ENCODE measurements at regions not wholly inside any gene's neighbourhood (a gene's known extent, or its start where the extent isn't known, plus 50 kb on each side); places are given as distances from the start of the nearest gene placed in this dataset.
"Not testable (repeated sequence)": the region's sequence is repeated elsewhere in the genome, so short reads cannot be mapped to it uniquely, and the experiment has no call there.

DNA sequence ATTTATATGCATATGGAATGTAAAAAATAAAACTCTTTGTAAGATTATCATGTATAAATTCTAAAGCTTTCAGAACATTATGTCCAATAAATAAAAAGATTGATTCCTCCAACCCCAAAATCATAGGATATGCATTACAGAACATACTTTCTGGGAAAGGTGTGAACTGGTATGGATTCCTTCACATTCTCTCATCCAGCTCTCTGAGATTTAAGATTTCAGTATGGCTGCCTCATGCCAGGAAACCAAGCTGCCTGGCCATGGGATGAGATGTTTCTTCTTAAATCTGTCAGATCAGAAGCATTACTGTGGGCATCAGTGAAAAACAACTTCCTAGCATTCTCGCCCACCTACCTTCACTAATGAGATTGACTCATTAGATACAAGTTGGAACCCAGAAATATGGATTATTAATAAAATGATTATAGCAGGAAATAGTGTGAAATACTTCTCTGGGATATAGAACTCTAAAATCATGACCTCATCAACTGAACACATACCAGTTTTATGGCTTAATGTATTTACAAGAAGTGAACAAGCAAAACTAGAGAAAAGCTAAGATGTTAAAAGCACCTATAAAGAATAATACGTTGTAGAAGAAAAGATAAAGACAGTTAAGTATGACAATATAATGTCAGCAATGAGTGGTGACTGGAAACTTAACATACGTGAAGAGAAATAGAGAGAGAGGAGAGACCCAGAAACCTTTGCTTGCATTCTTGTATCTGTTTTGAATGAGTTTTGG is 171.6 kb upstream of the PHACTR1 start:
- Histone ChIP-seq H3K27me3 (ENCODE audit: insufficient read depth, low read length) (no peaks in the 10 kb centered on the region), H3K4me1 (ENCODE audit: insufficient read depth, low read length) (no peaks in the 10 kb centered on the region), H3K4me3 (ENCODE audit: low read length) (no peak overlapping the region), H3K9me3 (ENCODE audit: low read depth, low read length) (no peaks in the 10 kb centered on the region)

DNA sequence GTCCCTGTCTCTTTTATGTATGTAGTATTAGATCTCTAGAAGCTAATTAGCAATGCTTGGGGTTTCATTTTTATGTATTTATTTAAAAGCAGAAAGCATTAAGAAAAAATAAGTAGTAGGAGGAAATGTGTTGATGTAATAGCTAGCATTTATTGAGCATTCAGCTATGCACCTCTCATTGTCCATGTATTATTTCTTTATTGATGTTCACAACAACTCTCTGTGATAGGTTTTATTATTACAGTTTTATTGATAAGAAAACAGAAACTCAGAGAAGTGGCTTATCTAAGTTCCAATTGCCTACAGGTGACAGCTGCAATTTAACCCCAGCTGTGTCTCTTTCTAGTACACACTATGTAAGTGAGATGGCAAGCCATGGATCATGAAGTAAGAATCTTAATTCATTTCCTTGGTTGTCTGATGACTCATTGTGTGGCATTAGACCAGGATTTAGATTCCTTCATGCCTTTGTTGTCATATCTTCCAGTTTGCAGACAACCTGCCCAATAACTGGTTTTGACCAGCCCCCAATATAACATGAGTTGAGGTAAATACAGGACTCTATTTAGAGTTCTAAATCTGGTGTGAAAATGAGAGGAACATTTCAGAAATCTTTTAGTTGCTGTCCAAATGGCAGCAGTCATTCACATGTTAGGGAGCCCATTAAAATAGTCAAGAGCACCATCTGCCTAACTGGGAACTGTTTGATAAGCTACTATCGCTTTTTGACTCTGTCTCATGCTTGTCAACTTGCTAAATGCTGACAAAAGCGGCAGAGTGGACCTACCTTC is 170.8 kb upstream of the PHACTR1 start:
- no peaks in the 10 kb centered on the region for H3K4me1 ChIP-seq (ENCODE audit: insufficient read depth, low read length)
- H3K9me3 ChIP-seq (ENCODE audit: low read depth, low read length), result no peaks in the 10 kb centered on the region
- H3K27me3 ChIP-seq (ENCODE audit: insufficient read depth, low read length), result no peaks in the 10 kb centered on the region
- no peak overlapping the region for H3K4me3 ChIP-seq (ENCODE audit: low read length)

DNA sequence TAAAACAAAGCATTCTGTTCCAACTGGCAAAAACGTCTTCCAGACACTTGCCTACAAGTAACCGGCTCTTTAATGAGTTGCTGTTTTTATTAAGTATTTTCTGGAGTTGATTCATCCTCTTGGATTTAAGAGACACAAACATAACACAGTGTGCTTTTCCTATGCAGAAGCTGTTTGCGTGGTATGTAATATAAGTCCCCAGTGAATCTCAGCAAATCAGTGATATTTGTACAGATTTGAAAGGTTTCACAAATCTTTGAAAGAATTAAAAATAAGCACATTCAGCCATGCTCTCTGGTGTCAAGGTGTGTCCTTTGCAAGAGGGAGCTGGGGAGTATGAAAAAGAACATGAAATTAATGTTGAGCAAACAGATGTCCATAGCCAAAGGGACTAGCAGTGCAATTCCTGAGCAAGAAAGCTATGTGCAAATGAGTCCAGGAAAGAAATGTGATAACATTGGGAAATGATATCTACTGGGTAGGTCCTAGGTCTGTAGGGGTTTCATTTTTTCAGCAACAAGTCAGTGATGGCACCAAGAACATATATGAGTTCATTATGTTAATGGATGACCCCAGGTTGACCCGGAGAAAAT is 170.1 kb upstream of the PHACTR1 start:
- Histone ChIP-seq H3K9me3 (ENCODE audit: low read depth, low read length) (no peaks in the 10 kb centered on the region), H3K27me3 (ENCODE audit: insufficient read depth, low read length) (no peaks in the 10 kb centered on the region), H3K4me3 (ENCODE audit: low read length) (no peak overlapping the region), H3K4me1 (ENCODE audit: insufficient read depth, low read length) (no peaks in the 10 kb centered on the region)

DNA sequence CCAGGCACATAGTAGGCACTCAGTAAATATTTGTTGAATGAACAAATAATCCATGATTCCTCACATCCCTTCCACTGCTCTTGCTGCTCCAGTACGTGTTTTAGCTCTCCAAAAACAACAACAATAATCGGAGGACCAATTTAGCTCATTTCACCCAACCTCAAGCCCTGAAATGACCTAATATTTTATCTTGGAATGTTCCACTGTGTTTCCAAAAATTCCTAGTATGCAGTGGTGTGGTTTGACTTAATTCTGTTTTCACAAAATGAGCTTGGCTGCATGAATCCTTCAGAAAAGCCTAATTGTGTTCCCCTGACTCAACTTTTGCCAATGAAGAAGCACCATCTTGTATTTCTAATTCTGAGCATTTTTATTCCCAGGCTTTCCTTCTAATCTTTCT is 168.0 kb upstream of the PHACTR1 start:
- no peaks in the 10 kb centered on the region for H3K27me3 ChIP-seq (ENCODE audit: insufficient read depth, low read length)
- H3K4me3 ChIP-seq (ENCODE audit: low read length), result no peak overlapping the region
- H3K4me1 ChIP-seq (ENCODE audit: insufficient read depth, low read length), result no peaks in the 10 kb centered on the region
- no peaks in the 10 kb centered on the region for H3K9me3 ChIP-seq (ENCODE audit: low read depth, low read length)

DNA sequence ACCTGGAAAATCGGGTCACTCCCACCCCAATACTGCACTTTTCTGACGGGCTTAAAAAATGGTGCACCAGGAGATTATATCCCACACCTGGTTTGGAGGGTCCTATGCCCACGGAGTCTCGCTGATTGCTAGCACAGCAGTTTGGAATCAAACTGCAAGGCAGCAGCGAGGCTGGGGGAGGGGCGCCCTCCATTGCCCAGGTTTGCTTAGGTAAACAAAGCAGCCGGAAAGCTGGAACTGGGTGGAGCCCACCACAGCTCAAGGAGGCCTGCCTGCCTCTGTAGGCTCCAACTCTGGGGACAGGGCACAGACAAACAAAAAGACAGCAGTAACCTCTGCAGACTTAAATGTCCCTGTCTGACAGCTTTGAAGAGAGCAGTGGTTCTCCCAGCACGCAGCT is 167.1 kb upstream of the PHACTR1 start:
- not testable (repeated sequence) for H3K27me3 ChIP-seq (ENCODE audit: insufficient read depth, low read length); H3K4me3 ChIP-seq (ENCODE audit: low read length); H3K9me3 ChIP-seq (ENCODE audit: low read depth, low read length); H3K4me1 ChIP-seq (ENCODE audit: insufficient read depth, low read length)

DNA sequence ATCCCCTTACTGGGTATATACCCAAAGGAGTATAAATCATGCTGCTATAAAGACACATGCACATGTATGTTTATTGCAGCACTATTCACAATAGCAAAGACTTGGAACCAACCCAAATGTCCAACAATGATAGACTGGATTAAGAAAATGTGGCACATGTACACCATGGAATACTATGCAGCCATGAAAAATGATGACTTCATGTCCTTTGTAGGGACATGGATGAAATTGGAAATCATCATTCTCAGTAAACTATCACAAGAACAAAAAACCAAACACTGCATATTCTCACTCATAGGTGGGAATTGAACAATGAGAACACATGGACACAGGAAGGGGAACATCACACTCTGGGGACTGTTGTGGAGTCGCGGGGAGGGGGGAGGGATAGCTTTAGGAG is 161.7 kb upstream of the PHACTR1 start:
- not testable (repeated sequence) for H3K27me3 ChIP-seq (ENCODE audit: insufficient read depth, low read length); H3K4me1 ChIP-seq (ENCODE audit: insufficient read depth, low read length); H3K4me3 ChIP-seq (ENCODE audit: low read length); H3K9me3 ChIP-seq (ENCODE audit: low read depth, low read length)

DNA sequence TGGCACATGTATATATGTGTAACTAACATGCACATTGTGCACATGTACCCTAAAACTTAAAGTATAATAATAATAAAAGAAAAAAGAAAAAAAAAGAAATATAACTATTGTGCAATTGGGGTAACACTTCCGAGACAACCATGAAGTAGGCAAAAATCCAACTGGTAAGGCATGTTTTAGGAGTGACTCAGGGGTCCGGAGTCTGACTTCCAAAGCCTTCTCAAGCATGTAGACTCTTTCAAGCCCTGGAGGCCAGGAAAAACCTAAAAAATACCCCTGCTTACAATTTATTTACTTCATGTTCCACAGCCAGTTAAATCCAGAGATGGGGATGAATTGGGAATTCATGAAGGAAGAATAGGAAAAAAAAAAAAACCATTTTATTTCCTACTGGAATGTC is 161.3 kb upstream of the PHACTR1 start:
- Histone ChIP-seq H3K4me1 (ENCODE audit: insufficient read depth, low read length) (no peaks in the 10 kb centered on the region), H3K9me3 (ENCODE audit: low read depth, low read length) (no peaks in the 10 kb centered on the region), H3K4me3 (ENCODE audit: low read length) (no peak overlapping the region), H3K27me3 (ENCODE audit: insufficient read depth, low read length) (no peaks in the 10 kb centered on the region)

DNA sequence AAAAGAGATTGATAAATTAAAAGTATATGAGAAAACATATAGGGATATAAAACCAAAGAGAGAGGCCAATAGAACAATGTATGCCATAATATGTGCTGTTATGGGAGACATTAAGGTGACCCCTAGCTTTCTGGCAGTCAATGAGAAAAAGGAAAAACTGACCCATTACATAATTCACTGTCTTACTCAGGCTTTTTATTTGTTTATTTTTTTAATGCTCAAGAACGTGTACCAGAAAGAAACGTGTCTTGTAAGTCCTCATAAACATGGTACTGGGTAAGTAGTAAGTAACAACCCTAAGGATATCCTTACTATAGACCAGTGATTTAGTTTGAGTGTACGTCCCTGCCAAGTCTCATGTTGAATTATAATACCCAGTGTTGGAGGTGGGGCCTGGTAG is 160.8 kb upstream of the PHACTR1 start:
- no peaks in the 10 kb centered on the region for H3K27me3 ChIP-seq (ENCODE audit: insufficient read depth, low read length)
- H3K4me3 ChIP-seq (ENCODE audit: low read length), result no peak overlapping the region
- H3K9me3 ChIP-seq (ENCODE audit: low read depth, low read length), result no peaks in the 10 kb centered on the region

DNA sequence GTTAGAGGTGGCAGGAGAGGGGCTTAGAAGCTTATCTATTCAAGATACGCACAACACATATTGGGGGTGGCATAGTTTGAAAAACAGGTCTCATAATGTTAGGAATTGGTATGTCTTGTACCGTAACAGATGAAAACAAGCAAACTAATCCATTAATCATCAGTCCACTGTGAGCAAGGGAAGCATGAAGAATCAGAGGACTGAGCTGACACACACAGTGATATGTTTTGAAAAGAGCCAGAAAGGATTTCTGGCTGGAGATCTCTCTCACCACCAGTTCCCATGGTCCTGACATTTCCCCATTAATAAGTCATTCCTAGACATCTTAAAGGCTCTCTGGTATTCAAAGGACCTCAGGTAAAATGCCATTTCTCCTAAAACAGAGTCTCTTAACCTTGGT is 158.8 kb upstream of the PHACTR1 start:
- Histone ChIP-seq H3K9me3 (ENCODE audit: low read depth, low read length) (no peaks in the 10 kb centered on the region), H3K4me3 (ENCODE audit: low read length) (no peak overlapping the region), H3K27me3 (ENCODE audit: insufficient read depth, low read length) (no peaks in the 10 kb centered on the region), H3K4me1 (ENCODE audit: insufficient read depth, low read length) (no peaks in the 10 kb centered on the region)

More for the DNA sequence above, 160.8 kb upstream of the PHACTR1 start:
- H3K4me1 ChIP-seq (ENCODE audit: insufficient read depth, low read length), result no peaks in the 10 kb centered on the region

DNA sequence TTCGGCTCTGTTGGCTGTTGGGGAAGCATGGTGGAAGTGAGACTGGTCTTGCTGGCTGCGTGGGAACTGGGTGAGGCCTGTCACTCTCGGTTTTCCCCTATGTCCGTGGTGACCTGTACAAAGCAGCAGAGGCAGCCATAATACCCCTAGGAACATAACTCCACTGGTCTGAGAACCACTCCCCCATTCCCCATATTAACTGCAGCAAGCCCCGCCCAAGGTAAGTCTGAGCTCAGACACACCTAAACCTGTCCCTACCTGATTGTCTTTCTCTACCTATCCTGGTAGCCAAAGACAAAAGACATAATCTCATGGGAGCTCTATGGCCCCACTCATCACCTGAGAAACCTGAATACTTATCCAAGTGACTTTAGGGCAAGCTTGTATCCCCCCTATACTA is 156.3 kb upstream of the PHACTR1 start:
- Histone ChIP-seq H3K9me3 (ENCODE audit: low read depth, low read length) (no peaks in the 10 kb centered on the region), H3K27me3 (ENCODE audit: insufficient read depth, low read length) (no peaks in the 10 kb centered on the region), H3K4me3 (ENCODE audit: low read length) (no peak overlapping the region), H3K4me1 (ENCODE audit: insufficient read depth, low read length) (no peaks in the 10 kb centered on the region)

DNA sequence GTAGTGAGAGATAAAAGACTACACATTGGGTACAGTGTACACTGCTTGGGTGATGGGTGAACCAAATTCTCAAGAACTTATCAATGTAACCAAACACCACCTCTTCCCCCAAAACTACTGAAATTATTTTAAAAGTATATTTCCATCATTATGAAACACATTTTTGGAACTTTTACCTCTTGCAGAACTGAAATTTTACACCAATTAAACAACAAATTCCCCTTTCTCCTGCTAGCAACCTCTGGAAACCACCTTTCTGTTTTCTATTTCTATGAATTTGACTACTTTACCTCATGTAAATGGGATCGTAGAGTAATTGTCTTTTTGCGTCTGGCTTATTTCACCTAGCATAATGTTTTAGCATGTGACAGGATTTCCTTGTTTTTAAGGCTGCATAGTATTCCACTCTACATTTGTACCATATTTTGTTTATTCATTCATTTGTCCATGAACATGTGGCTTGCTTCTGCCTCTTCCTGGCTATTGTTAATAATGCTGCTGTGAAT is 149.9 kb upstream of the PHACTR1 start:
- Histone ChIP-seq H3K4me1 (ENCODE audit: insufficient read depth, low read length) (no peaks in the 10 kb centered on the region), H3K4me3 (ENCODE audit: low read length) (no peak overlapping the region), H3K9me3 (ENCODE audit: low read depth, low read length) (no peaks in the 10 kb centered on the region), H3K27me3 (ENCODE audit: insufficient read depth, low read length) (no peaks in the 10 kb centered on the region)

DNA sequence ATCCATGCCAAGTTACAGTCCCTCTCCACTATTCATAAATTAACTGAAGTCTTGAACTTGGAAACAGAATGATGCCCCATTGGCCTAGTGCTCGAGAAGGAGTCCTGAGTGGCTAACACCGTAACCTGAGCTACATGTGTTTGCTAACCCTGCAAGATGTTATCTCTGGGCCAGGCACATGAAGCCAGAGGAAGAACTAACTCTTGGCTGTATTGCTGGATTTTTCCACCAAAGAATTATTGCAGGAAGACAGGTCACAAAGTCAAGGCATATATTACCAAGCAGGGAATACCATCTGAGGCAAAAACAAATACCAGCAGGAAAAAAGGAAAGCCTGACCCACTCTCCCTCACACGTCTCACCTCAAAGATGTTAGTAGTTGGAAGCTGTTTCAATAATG is 148.9 kb upstream of the PHACTR1 start:
- Histone ChIP-seq H3K9me3 (ENCODE audit: low read depth, low read length) (no peaks in the 10 kb centered on the region), H3K4me3 (ENCODE audit: low read length) (no peak overlapping the region), H3K27me3 (ENCODE audit: insufficient read depth, low read length) (no peaks in the 10 kb centered on the region)

DNA sequence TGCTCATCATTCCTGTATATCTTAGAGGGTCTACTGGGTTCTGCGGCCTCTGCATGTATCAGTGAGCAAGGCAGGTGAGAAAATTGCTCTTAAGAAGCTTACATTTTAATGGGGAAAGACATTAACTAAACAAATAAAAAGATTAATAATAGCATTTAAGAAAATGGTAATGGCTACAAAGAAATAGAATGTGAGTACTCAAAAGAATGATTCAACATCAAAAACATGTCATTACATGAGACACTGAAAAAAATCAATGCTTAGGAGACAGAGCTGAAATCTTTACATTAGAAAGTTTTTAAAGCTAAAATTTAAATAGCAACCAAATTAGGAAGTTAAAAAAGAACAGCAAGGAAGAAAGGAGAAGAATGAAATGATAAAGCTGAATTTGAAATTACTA is 146.9 kb upstream of the PHACTR1 start:
- H3K4me3 ChIP-seq (ENCODE audit: low read length), result no peak overlapping the region
- H3K9me3 ChIP-seq (ENCODE audit: low read depth, low read length), result no peaks in the 10 kb centered on the region
- H3K4me1 ChIP-seq (ENCODE audit: insufficient read depth, low read length), result no peaks in the 10 kb centered on the region
- H3K27me3 ChIP-seq (ENCODE audit: insufficient read depth, low read length), result no peaks in the 10 kb centered on the region

More for the DNA sequence above, 148.9 kb upstream of the PHACTR1 start:
- H3K4me1 ChIP-seq (ENCODE audit: insufficient read depth, low read length), result no peaks in the 10 kb centered on the region

DNA sequence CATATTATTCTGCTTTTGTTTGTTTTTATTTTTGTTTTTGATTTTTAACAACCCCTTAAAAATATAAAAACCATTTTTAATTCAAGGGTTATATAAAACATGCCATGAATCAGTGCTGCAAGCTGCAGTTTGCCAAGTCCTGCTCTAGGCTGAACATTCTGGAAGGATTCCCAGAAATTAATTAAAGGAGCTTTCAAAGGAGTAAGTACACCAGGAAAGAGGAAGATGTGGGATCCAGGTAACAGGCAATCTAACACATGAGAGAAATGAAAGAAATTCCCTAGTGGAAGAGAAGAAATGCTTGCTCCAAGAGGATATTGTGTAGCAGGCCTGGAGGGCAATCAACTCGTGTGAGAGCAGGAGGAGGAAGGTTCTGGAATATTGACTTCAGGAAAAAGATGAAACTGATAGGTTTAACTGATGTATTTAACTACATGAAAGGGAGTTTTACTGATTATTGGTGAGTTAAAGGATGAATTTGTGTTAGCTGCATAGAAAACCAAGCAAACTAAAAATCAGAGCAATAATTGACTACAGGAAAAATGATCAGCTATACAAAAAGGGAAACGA is 146.0 kb upstream of the PHACTR1 start:
- H3K27me3 ChIP-seq (ENCODE audit: insufficient read depth, low read length), result no peaks in the 10 kb centered on the region
- H3K4me3 ChIP-seq (ENCODE audit: low read length), result no peak overlapping the region
- H3K4me1 ChIP-seq (ENCODE audit: insufficient read depth, low read length), result no peaks in the 10 kb centered on the region
- no peaks in the 10 kb centered on the region for H3K9me3 ChIP-seq (ENCODE audit: low read depth, low read length)
